ENCODE measurements at regions not wholly inside any gene's neighbourhood (a gene's known extent, or its start where the extent isn't known, plus 50 kb on each side); places are given as distances from the start of the nearest gene placed in this dataset.
A peak's percentile ranks its signal among the peaks of the same experiment; 100 is the strongest.
"Not testable (repeated sequence)": the region's sequence is repeated elsewhere in the genome, so short reads cannot be mapped to it uniquely, and the experiment has no call there.

GRCh38 chr2:123606631-123607030 lies 418.5 kb upstream of the CNTNAP5 start:
- peaks cover 10% of the 10 kb centered on the region for H3K4me1 ChIP-seq (ENCODE audit: insufficient read depth, low read length)
- no peaks in the 10 kb centered on the region for H3K36me3 ChIP-seq (ENCODE audit: insufficient read depth, low read length)
- no peak overlapping the region for H3K4me3 ChIP-seq (ENCODE audit: low read length)
- no peak overlapping the region for H3K27ac ChIP-seq (ENCODE audit: low read depth, low read length)
- H3K9me3 ChIP-seq (ENCODE audit: insufficient read depth, low read depth, low read length): no peaks in the 10 kb centered on the region
- H3K9ac ChIP-seq (ENCODE audit: low read depth, low read length): no peak overlapping the region
- 94% methylated on average over 2 of the region's 2 CpGs for WGBS
- no peaks in the 10 kb centered on the region for H3K27me3 ChIP-seq (ENCODE audit: insufficient read depth, low read length)

- H3K9ac ChIP-seq (ENCODE audit: low read depth, low read length): no peak overlapping the region
- H3K27ac ChIP-seq (ENCODE audit: low read depth, low read length): peak overlapping the region; percentile 7; the same call in 1 of the 2 replicates
- H3K27me3 ChIP-seq (ENCODE audit: insufficient read depth, low read length): no peaks in the 10 kb centered on the region
- no peaks in the 10 kb centered on the region for H3K9me3 ChIP-seq (ENCODE audit: insufficient read depth, low read depth, low read length)
- H3K36me3 ChIP-seq (ENCODE audit: insufficient read depth, low read length): no peaks in the 10 kb centered on the region
- peaks cover 10% of the 10 kb centered on the region for H3K4me1 ChIP-seq (ENCODE audit: insufficient read depth, low read length)
- no CpG with 5 or more reads among the region's 1 CpG for WGBS
- H3K4me3 ChIP-seq (ENCODE audit: low read length): no peak overlapping the region
Observed at GRCh38 chr2:123609077-123609476, 416.0 kb upstream of the CNTNAP5 start.

GRCh38 chr2:123614596-123614995 lies 410.5 kb upstream of the CNTNAP5 start:
- H3K36me3 ChIP-seq (ENCODE audit: insufficient read depth, low read length): no peaks in the 10 kb centered on the region
- no peak overlapping the region for H3K4me3 ChIP-seq (ENCODE audit: low read length)
- H3K9ac ChIP-seq (ENCODE audit: low read depth, low read length): no peak overlapping the region
- H3K27ac ChIP-seq (ENCODE audit: low read depth, low read length): no peak overlapping the region
- peaks cover under 1% of the 10 kb centered on the region for H3K4me1 ChIP-seq (ENCODE audit: insufficient read depth, low read length)
- H3K27me3 ChIP-seq (ENCODE audit: insufficient read depth, low read length): no peaks in the 10 kb centered on the region
- H3K9me3 ChIP-seq (ENCODE audit: insufficient read depth, low read depth, low read length): peaks cover 21% of the 10 kb centered on the region

GRCh38 chr2:123618642-123619041 lies 406.4 kb upstream of the CNTNAP5 start:
- peaks cover 21% of the 10 kb centered on the region for H3K9me3 ChIP-seq (ENCODE audit: insufficient read depth, low read depth, low read length)
- not testable (repeated sequence) for H3K36me3 ChIP-seq (ENCODE audit: insufficient read depth, low read length); H3K27ac ChIP-seq (ENCODE audit: low read depth, low read length); H3K4me3 ChIP-seq (ENCODE audit: low read length); H3K9ac ChIP-seq (ENCODE audit: low read depth, low read length); H3K4me1 ChIP-seq (ENCODE audit: insufficient read depth, low read length); H3K27me3 ChIP-seq (ENCODE audit: insufficient read depth, low read length)
- WGBS: 85% methylated on average over 8 of the region's 8 CpGs

- Histone ChIP-seq H3K27ac (ENCODE audit: low read depth, low read length) (no peak overlapping the region), H3K36me3 (ENCODE audit: insufficient read depth, low read length) (no peaks in the 10 kb centered on the region), H3K4me3 (ENCODE audit: low read length) (no peak overlapping the region), H3K9me3 (ENCODE audit: insufficient read depth, low read depth, low read length) (no peaks in the 10 kb centered on the region), H3K27me3 (ENCODE audit: insufficient read depth, low read length) (no peaks in the 10 kb centered on the region), H3K9ac (ENCODE audit: low read depth, low read length) (no peak overlapping the region), H3K4me1 (ENCODE audit: insufficient read depth, low read length) (no peaks in the 10 kb centered on the region)
- 96% methylated on average over 3 of the region's 3 CpGs for WGBS
Observed at GRCh38 chr2:123624816-123625215, 400.3 kb upstream of the CNTNAP5 start.

GRCh38 chr2:123636232-123636631 lies 388.9 kb upstream of the CNTNAP5 start:
- H3K36me3 ChIP-seq (ENCODE audit: insufficient read depth, low read length): no peaks in the 10 kb centered on the region
- H3K4me1 ChIP-seq (ENCODE audit: insufficient read depth, low read length): no peaks in the 10 kb centered on the region
- H3K27me3 ChIP-seq (ENCODE audit: insufficient read depth, low read length): no peaks in the 10 kb centered on the region
- H3K27ac ChIP-seq (ENCODE audit: low read depth, low read length): no peak overlapping the region
- H3K4me3 ChIP-seq (ENCODE audit: low read length): no peak overlapping the region
- H3K9me3 ChIP-seq (ENCODE audit: insufficient read depth, low read depth, low read length): no peaks in the 10 kb centered on the region
- WGBS: 100% methylated on average over 1 of the region's 1 CpG
- H3K9ac ChIP-seq (ENCODE audit: low read depth, low read length): no peak overlapping the region

- WGBS: 100% methylated on average over 1 of the region's 4 CpGs
Observed at GRCh38 chr2:123640685-123641335, 384.3 kb upstream of the CNTNAP5 start.

GRCh38 chr2:123644053-123644452 lies 381.0 kb upstream of the CNTNAP5 start:
- H3K4me1 ChIP-seq (ENCODE audit: insufficient read depth, low read length): peaks cover 6% of the 10 kb centered on the region; the same call in 1 of the 2 replicates

More at GRCh38 chr2:123640685-123641335, 384.3 kb upstream of the CNTNAP5 start:
- Histone ChIP-seq H3K36me3 (ENCODE audit: insufficient read depth, low read length) (no peaks in the 10 kb centered on the region), H3K27me3 (ENCODE audit: insufficient read depth, low read length) (no peaks in the 10 kb centered on the region), H3K9me3 (ENCODE audit: insufficient read depth, low read depth, low read length) (no peaks in the 10 kb centered on the region), H3K4me1 (ENCODE audit: insufficient read depth, low read length) (no peaks in the 10 kb centered on the region), H3K4me3 (ENCODE audit: low read length) (no peak overlapping the region), H3K27ac (ENCODE audit: low read depth, low read length) (no peak overlapping the region), H3K9ac (ENCODE audit: low read depth, low read length) (no peak overlapping the region)

GRCh38 chr2:123648016-123648415 lies 377.1 kb upstream of the CNTNAP5 start:
- Histone ChIP-seq H3K4me1 (ENCODE audit: insufficient read depth, low read length) (peaks cover 6% of the 10 kb centered on the region; the same call in 1 of the 2 replicates), H3K36me3 (ENCODE audit: insufficient read depth, low read length) (no peaks in the 10 kb centered on the region), H3K27ac (ENCODE audit: low read depth, low read length) (no peak overlapping the region), H3K9ac (ENCODE audit: low read depth, low read length) (no peak overlapping the region), H3K27me3 (ENCODE audit: insufficient read depth, low read length) (no peaks in the 10 kb centered on the region), H3K4me3 (ENCODE audit: low read length) (no peak overlapping the region), H3K9me3 (ENCODE audit: insufficient read depth, low read depth, low read length) (no peaks in the 10 kb centered on the region)
- WGBS: 80% methylated on average over 2 of the region's 3 CpGs

More at GRCh38 chr2:123644053-123644452, 381.0 kb upstream of the CNTNAP5 start:
- no peaks in the 10 kb centered on the region for H3K9me3 ChIP-seq (ENCODE audit: insufficient read depth, low read depth, low read length)
- H3K27ac ChIP-seq (ENCODE audit: low read depth, low read length): no peak overlapping the region
- H3K36me3 ChIP-seq (ENCODE audit: insufficient read depth, low read length): no peaks in the 10 kb centered on the region
- H3K4me3 ChIP-seq (ENCODE audit: low read length): no peak overlapping the region
- no peak overlapping the region for H3K9ac ChIP-seq (ENCODE audit: low read depth, low read length)
- no peaks in the 10 kb centered on the region for H3K27me3 ChIP-seq (ENCODE audit: insufficient read depth, low read length)

- WGBS: 96% methylated on average over 1 of the region's 2 CpGs
- H3K4me1 ChIP-seq (ENCODE audit: insufficient read depth, low read length): peaks cover 6% of the 10 kb centered on the region; the same call in 1 of the 2 replicates
- no peak overlapping the region for H3K4me3 ChIP-seq (ENCODE audit: low read length)
- no peak overlapping the region for H3K27ac ChIP-seq (ENCODE audit: low read depth, low read length)
- H3K27me3 ChIP-seq (ENCODE audit: insufficient read depth, low read length): no peaks in the 10 kb centered on the region
- H3K9ac ChIP-seq (ENCODE audit: low read depth, low read length): no peak overlapping the region
- no peaks in the 10 kb centered on the region for H3K9me3 ChIP-seq (ENCODE audit: insufficient read depth, low read depth, low read length)
- H3K36me3 ChIP-seq (ENCODE audit: insufficient read depth, low read length): no peaks in the 10 kb centered on the region
Observed at GRCh38 chr2:123648956-123649355, 376.1 kb upstream of the CNTNAP5 start.

GRCh38 chr2:123651151-123651550 lies 373.9 kb upstream of the CNTNAP5 start:
- 89% methylated on average over 5 of the region's 5 CpGs for WGBS

GRCh38 chr2:123652320-123652719 lies 372.8 kb upstream of the CNTNAP5 start:
- H3K9me3 ChIP-seq (ENCODE audit: insufficient read depth, low read depth, low read length): peaks cover under 1% of the 10 kb centered on the region; the same call in 1 of the 2 replicates
- no peaks in the 10 kb centered on the region for H3K27me3 ChIP-seq (ENCODE audit: insufficient read depth, low read length)
- H3K36me3 ChIP-seq (ENCODE audit: insufficient read depth, low read length): no peaks in the 10 kb centered on the region
- no peak overlapping the region for H3K4me3 ChIP-seq (ENCODE audit: low read length)
- H3K9ac ChIP-seq (ENCODE audit: low read depth, low read length): no peak overlapping the region
- H3K27ac ChIP-seq (ENCODE audit: low read depth, low read length): no peak overlapping the region
- WGBS: 94% methylated on average over 1 of the region's 1 CpG
- peaks cover 10% of the 10 kb centered on the region; the same call in 1 of the 2 replicates for H3K4me1 ChIP-seq (ENCODE audit: insufficient read depth, low read length)

More at GRCh38 chr2:123651151-123651550, 373.9 kb upstream of the CNTNAP5 start:
- H3K9ac ChIP-seq (ENCODE audit: low read depth, low read length): no peak overlapping the region
- no peaks in the 10 kb centered on the region for H3K36me3 ChIP-seq (ENCODE audit: insufficient read depth, low read length)
- no peak overlapping the region for H3K4me3 ChIP-seq (ENCODE audit: low read length)
- H3K27ac ChIP-seq (ENCODE audit: low read depth, low read length): no peak overlapping the region
- H3K4me1 ChIP-seq (ENCODE audit: insufficient read depth, low read length): peaks cover 10% of the 10 kb centered on the region; the same call in 1 of the 2 replicates
- no peaks in the 10 kb centered on the region for H3K27me3 ChIP-seq (ENCODE audit: insufficient read depth, low read length)
- no peaks in the 10 kb centered on the region for H3K9me3 ChIP-seq (ENCODE audit: insufficient read depth, low read depth, low read length)

Data from HUES64 (cell line).